ENCODE measurements at regions not wholly inside any gene's neighbourhood (a gene's known extent, or its start where the extent isn't known, plus 50 kb on each side); places are given as distances from the start of the nearest gene placed in this dataset.
"Not testable (repeated sequence)": the region's sequence is repeated elsewhere in the genome, so short reads cannot be mapped to it uniquely, and the experiment has no call there.

DNA sequence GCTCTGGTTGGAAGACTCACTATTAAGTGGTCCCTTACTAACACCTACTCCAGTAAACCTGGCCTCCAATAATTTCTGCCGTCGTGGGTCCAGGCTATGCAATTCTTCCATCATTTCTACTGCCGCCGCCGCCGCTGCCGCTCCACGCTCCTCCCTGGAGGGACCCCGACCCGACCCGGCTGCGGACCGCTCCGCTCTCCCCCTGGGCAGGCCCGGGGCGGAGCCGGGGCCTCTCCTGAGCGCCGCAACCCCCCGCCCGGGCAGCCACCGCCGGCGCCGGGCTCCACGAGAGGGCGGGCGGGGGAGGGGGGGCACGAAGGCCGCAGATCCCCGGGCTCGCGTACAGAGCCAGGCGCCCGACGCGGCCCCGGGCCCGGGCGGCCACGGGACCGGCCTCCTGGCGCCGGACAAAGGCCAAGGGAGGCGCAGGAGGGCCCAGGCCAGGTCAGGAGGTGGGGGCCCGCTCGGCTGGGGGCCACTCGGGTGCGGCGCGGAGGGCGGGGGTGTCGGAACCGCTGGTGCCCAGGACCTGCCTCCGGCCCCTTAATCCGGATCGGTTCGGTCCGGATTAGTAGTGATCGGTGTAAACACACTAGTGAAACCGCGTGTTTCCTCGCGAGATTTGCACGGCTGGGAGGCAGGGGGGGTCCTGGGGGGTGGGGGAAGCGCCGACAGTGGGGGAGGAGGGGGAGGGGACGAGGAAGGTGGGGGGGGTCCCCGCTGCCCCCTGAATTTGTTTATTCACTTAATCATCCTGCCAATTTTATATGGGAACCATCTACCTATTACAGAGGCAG lies 215.1 kb upstream of the CCL2 start:
- TF ChIP-seq, protein P1, sequence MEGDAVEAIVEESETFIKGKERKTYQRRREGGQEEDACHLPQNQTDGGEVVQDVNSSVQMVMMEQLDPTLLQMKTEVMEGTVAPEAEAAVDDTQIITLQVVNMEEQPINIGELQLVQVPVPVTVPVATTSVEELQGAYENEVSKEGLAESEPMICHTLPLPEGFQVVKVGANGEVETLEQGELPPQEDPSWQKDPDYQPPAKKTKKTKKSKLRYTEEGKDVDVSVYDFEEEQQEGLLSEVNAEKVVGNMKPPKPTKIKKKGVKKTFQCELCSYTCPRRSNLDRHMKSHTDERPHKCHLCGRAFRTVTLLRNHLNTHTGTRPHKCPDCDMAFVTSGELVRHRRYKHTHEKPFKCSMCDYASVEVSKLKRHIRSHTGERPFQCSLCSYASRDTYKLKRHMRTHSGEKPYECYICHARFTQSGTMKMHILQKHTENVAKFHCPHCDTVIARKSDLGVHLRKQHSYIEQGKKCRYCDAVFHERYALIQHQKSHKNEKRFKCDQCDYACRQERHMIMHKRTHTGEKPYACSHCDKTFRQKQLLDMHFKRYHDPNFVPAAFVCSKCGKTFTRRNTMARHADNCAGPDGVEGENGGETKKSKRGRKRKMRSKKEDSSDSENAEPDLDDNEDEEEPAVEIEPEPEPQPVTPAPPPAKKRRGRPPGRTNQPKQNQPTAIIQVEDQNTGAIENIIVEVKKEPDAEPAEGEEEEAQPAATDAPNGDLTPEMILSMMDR (IDR thresholded peaks at IDR 0.05; ENCODE audit: low read length), result not testable (repeated sequence)
- not testable (repeated sequence) for TF ChIP-seq EZH2 (IDR thresholded peaks at IDR 0.05; ENCODE audit: borderline replicate concordance, low read length)
